Naive B cell (primary cell): ENCODE measurements at regions not wholly inside any gene's neighbourhood (a gene's known extent, or its start where the extent isn't known, plus 50 kb on each side); places are given as distances from the start of the nearest gene placed in this dataset.
A peak's percentile ranks its signal among the peaks of the same experiment; 100 is the strongest.

Experiments used
- ATAC-seq, 2 donors: fragments of 150-1000 bp; cut with Tn5 transposase; 2 replicates each; pipeline ENCODE4 v1.10.0; 2021; ENCODE audit warnings: low read depth in 2 of 2, mild to moderate bottlenecking in 2 of 2, moderate library complexity in 2 of 2
- DNase-seq: peaks from one replicate; pipeline ENCODE4 v3.0.0; 2022
- H3K27ac Mint-ChIP-seq, 6 donors: one replicate each; pipeline ENCODE4 v1.8.0; 2020 to 2022; ENCODE audit warnings: mild to moderate bottlenecking in 6 of 6, mixed read lengths in 6 of 6, moderate library complexity in 5 of 6, inconsistent platforms in 2 of 6
- H3K27me3 Mint-ChIP-seq, 3 donors: one replicate each; pipeline ENCODE4 v1.8.0; 2021 to 2022; ENCODE audit warnings: mixed read lengths in 3 of 3, mild to moderate bottlenecking in 1 of 3
- H3K36me3 Mint-ChIP-seq, 2 donors: one replicate each; pipeline ENCODE4 v1.8.0; 2020 to 2022; ENCODE audit warnings: mixed read lengths in 2 of 2, inconsistent platforms in 1 of 2, mild to moderate bottlenecking in 1 of 2
- H3K4me1 Mint-ChIP-seq, 3 donors: one replicate each; pipeline ENCODE4 v1.8.0; 2020 to 2022; ENCODE audit warnings: mixed read lengths in 3 of 3, inconsistent platforms in 1 of 3, mild to moderate bottlenecking in 1 of 3, moderate library complexity in 1 of 3
- H3K4me3 Mint-ChIP-seq, 8 donors: one replicate each; pipeline ENCODE4 v1.8.0; 2020 to 2022; ENCODE audit warnings: mild to moderate bottlenecking in 8 of 8, mixed read lengths in 8 of 8, moderate library complexity in 8 of 8, inconsistent platforms in 2 of 8
- H3K9me3 Mint-ChIP-seq, 7 donors: one replicate each; pipeline ENCODE4 v1.8.0; 2020 to 2022; ENCODE audit warnings: mixed read lengths in 7 of 7, mild to moderate bottlenecking in 5 of 7, inconsistent platforms in 2 of 7, moderate library complexity in 1 of 7

GRCh38 chr9:108609897-108610253 is 245.9 kb downstream of the ACTL7B start:
- Mint-ChIP-seq H3K4me1 (no peaks in the 10 kb centered on the region), H3K36me3 (no peaks in the 10 kb centered on the region), H3K27ac (peak overlapping the region in 2 of 6 donors; percentile 27 to 56), H3K4me3 (no peak overlapping the region), H3K9me3 (no peaks in the 10 kb centered on the region), H3K27me3 (no peaks in the 10 kb centered on the region)
- DNase-seq: no peak
- ATAC-seq: no peak

GRCh38 chr9:108609227-108609896 is 246.4 kb downstream of the ACTL7B start:
- DNase-seq (no peak), ATAC-seq (no peak)
- Mint-ChIP-seq H3K27ac (peak overlapping the region in 2 of 6 donors; percentile 27 to 48), H3K36me3 (no peaks in the 10 kb centered on the region), H3K4me3 (no peak overlapping the region), H3K4me1 (no peaks in the 10 kb centered on the region), H3K9me3 (peaks cover 0 to 3% (median 0%) of the 10 kb centered on the region in 7 donors), H3K27me3 (peaks cover 1 to 3% (median 2%) of the 10 kb centered on the region in 3 donors)

- Mint-ChIP-seq H3K4me3 (no peak overlapping the region), H3K36me3 (no peaks in the 10 kb centered on the region), H3K27me3 (peaks cover 5 to 10% (median 8%) of the 10 kb centered on the region in 3 donors), H3K4me1 (no peaks in the 10 kb centered on the region), H3K9me3 (peaks cover 0 to 7% (median 0%) of the 10 kb centered on the region in 7 donors), H3K27ac (no peak overlapping the region)
- DNase-seq (no peak), ATAC-seq (no peak)
Observed at GRCh38 chr9:108607607-108608006, 248.2 kb downstream of the ACTL7B start.

GRCh38 chr9:108606401-108606800 is 249.4 kb downstream of the ACTL7B start:
- ATAC-seq: no peak
- H3K36me3 Mint-ChIP-seq: peaks cover 0 to 5% of the 10 kb centered on the region in 2 donors

GRCh38 chr9:108603141-108603540 is 252.6 kb downstream of the ACTL7B start:
- Mint-ChIP-seq H3K4me3 (no peak overlapping the region), H3K27ac (no peak overlapping the region), H3K36me3 (peaks cover 0 to 5% of the 10 kb centered on the region in 2 donors), H3K9me3 (peaks cover 0 to 7% (median 0%) of the 10 kb centered on the region in 7 donors), H3K4me1 (no peaks in the 10 kb centered on the region), H3K27me3 (peaks cover 5 to 16% (median 15%) of the 10 kb centered on the region in 3 donors)
- DNase-seq (no peak), ATAC-seq (no peak)

More at GRCh38 chr9:108606401-108606800, 249.4 kb downstream of the ACTL7B start:
- Mint-ChIP-seq H3K27ac (no peak overlapping the region), H3K9me3 (peaks cover 0 to 7% (median 0%) of the 10 kb centered on the region in 7 donors), H3K4me1 (no peaks in the 10 kb centered on the region), H3K27me3 (peaks cover 5 to 15% (median 12%) of the 10 kb centered on the region in 3 donors), H3K4me3 (no peak overlapping the region)
- no peak for DNase-seq

GRCh38 chr9:108600896-108601295 is 254.9 kb downstream of the ACTL7B start:
- Mint-ChIP-seq H3K36me3 (peaks cover 0 to 5% of the 10 kb centered on the region in 2 donors), H3K4me1 (no peaks in the 10 kb centered on the region), H3K27me3 (peaks cover 5 to 19% (median 15%) of the 10 kb centered on the region in 3 donors), H3K27ac (no peak overlapping the region), H3K4me3 (no peak overlapping the region), H3K9me3 (peaks cover 0 to 7% (median 0%) of the 10 kb centered on the region in 7 donors)
- DNase-seq: no peak
- ATAC-seq: no peak

- H3K27me3 Mint-ChIP-seq: peaks cover 5 to 19% (median 14%) of the 10 kb centered on the region in 3 donors
- no peaks in the 10 kb centered on the region for H3K4me1 Mint-ChIP-seq
- no peak for DNase-seq
- peaks cover 0 to 6% (median 0%) of the 10 kb centered on the region in 7 donors for H3K9me3 Mint-ChIP-seq
- peaks cover 0 to 5% of the 10 kb centered on the region in 2 donors for H3K36me3 Mint-ChIP-seq
- H3K27ac Mint-ChIP-seq: no peak overlapping the region
- no peak for ATAC-seq
- no peak overlapping the region for H3K4me3 Mint-ChIP-seq
Observed at GRCh38 chr9:108599571-108599970, 256.2 kb downstream of the ACTL7B start.

- ATAC-seq: no peak
- Mint-ChIP-seq H3K27me3 (no peaks in the 10 kb centered on the region), H3K36me3 (no peaks in the 10 kb centered on the region), H3K4me1 (peaks cover 0 to 7% (median 0%) of the 10 kb centered on the region in 3 donors), H3K9me3 (no peaks in the 10 kb centered on the region), H3K4me3 (no peak overlapping the region), H3K27ac (no peak overlapping the region)
- DNase-seq: no peak
Observed at GRCh38 chr9:108591121-108591520, 264.7 kb downstream of the ACTL7B start.

- DNase-seq (no peak), ATAC-seq (peak; percentile 16 to 25)
- Mint-ChIP-seq H3K4me1 (peaks cover 0 to 7% (median 0%) of the 10 kb centered on the region in 3 donors), H3K4me3 (no peak overlapping the region), H3K36me3 (no peaks in the 10 kb centered on the region), H3K9me3 (no peaks in the 10 kb centered on the region), H3K27me3 (no peaks in the 10 kb centered on the region), H3K27ac (no peak overlapping the region)
Observed at GRCh38 chr9:108588246-108588645, 267.5 kb downstream of the ACTL7B start.

- H3K9me3 Mint-ChIP-seq: no peaks in the 10 kb centered on the region
- H3K27ac Mint-ChIP-seq: no peak overlapping the region
- no peak overlapping the region for H3K4me3 Mint-ChIP-seq
- ATAC-seq (no peak), DNase-seq (no peak)
- H3K36me3 Mint-ChIP-seq: no peaks in the 10 kb centered on the region
- H3K27me3 Mint-ChIP-seq: peaks cover 0 to 6% (median 0%) of the 10 kb centered on the region in 3 donors
- peaks cover 0 to 7% (median 0%) of the 10 kb centered on the region in 3 donors for H3K4me1 Mint-ChIP-seq
Observed at GRCh38 chr9:108586471-108587139, 269.2 kb downstream of the ACTL7B start.

GRCh38 chr9:108584860-108585259 is 270.9 kb downstream of the ACTL7B start:
- no peak for ATAC-seq
- Mint-ChIP-seq H3K27ac (no peak overlapping the region), H3K9me3 (no peaks in the 10 kb centered on the region), H3K36me3 (no peaks in the 10 kb centered on the region), H3K27me3 (peaks cover 0 to 8% (median 0%) of the 10 kb centered on the region in 3 donors), H3K4me3 (no peak overlapping the region), H3K4me1 (peaks cover 0 to 7% (median 0%) of the 10 kb centered on the region in 3 donors)
- DNase-seq: no peak

GRCh38 chr9:108582726-108583125 is 273.1 kb downstream of the ACTL7B start:
- H3K4me3 Mint-ChIP-seq: no peak overlapping the region
- no peaks in the 10 kb centered on the region for H3K4me1 Mint-ChIP-seq
- no peak overlapping the region for H3K27ac Mint-ChIP-seq
- no peak for ATAC-seq
- DNase-seq: no peak
- H3K27me3 Mint-ChIP-seq: peaks cover 0 to 8% (median 5%) of the 10 kb centered on the region in 3 donors
- no peaks in the 10 kb centered on the region for H3K9me3 Mint-ChIP-seq
- no peaks in the 10 kb centered on the region for H3K36me3 Mint-ChIP-seq

- Mint-ChIP-seq H3K27me3 (peaks cover 0 to 8% (median 6%) of the 10 kb centered on the region in 3 donors), H3K9me3 (no peaks in the 10 kb centered on the region), H3K4me3 (no peak overlapping the region), H3K36me3 (no peaks in the 10 kb centered on the region), H3K27ac (no peak overlapping the region), H3K4me1 (no peaks in the 10 kb centered on the region)
- no peak for DNase-seq
- no peak for ATAC-seq
Observed at GRCh38 chr9:108579757-108580439, 275.9 kb downstream of the ACTL7B start.
